ENCODE measurements at regions not wholly inside any gene's neighbourhood (a gene's known extent, or its start where the extent isn't known, plus 50 kb on each side); places are given as distances from the start of the nearest gene placed in this dataset.

- Histone ChIP-seq H3K9ac (ENCODE audit: low read length) (no peak overlapping the region), H3K4me2 (ENCODE audit: low read length) (no peak overlapping the region)
These were observed 174.4 kb upstream of the SMC2 start for GRCh38 chr9:103919605-103920209.

GRCh38 chr9:103928442-103928841 is 165.7 kb upstream of the SMC2 start:
- TF ChIP-seq CTCF (IDR thresholded peaks at IDR 0.05; ENCODE audit: low read depth, low read length) (no peak), EZH2phosphoT487 (IDR thresholded peaks at IDR 0.05; ENCODE audit: low read depth) (no peak)
- no peaks in the 10 kb centered on the region for H3K4me1 ChIP-seq (ENCODE audit: low read length)
- no peak overlapping the region for H3K27ac ChIP-seq (ENCODE audit: low read length)
- H3K36me3 ChIP-seq (replicated peaks; ENCODE audit: low read depth, low read length) = no peaks in the 10 kb centered on the region
- H3K9ac ChIP-seq (ENCODE audit: low read length) = no peak overlapping the region
- H3K9me3 ChIP-seq (ENCODE audit: insufficient read depth, low read length) = no peaks in the 10 kb centered on the region
- no peaks in the 10 kb centered on the region for H4K20me1 ChIP-seq (ENCODE audit: insufficient read depth, low read length)
- no peak overlapping the region for H2AFZ ChIP-seq (ENCODE audit: low read depth, low read length)
- H3K27me3 ChIP-seq (ENCODE audit: low read depth, low read length) = no peaks in the 10 kb centered on the region
- no peaks in the 10 kb centered on the region for H3K79me2 ChIP-seq (ENCODE audit: low read length)
- H3K4me3 ChIP-seq (ENCODE audit: low read length) = no peak overlapping the region
- H3K4me2 ChIP-seq (ENCODE audit: low read length) = no peak overlapping the region

More at GRCh38 chr9:103919605-103920209, 174.4 kb upstream of the SMC2 start:
- TF ChIP-seq CTCF (IDR thresholded peaks at IDR 0.05; ENCODE audit: low read depth, low read length) = no peak
- no peak for TF ChIP-seq EZH2phosphoT487 (IDR thresholded peaks at IDR 0.05; ENCODE audit: low read depth)
- Histone ChIP-seq H3K79me2 (ENCODE audit: low read length) (no peaks in the 10 kb centered on the region), H2AFZ (ENCODE audit: low read depth, low read length) (no peak overlapping the region), H4K20me1 (ENCODE audit: insufficient read depth, low read length) (no peaks in the 10 kb centered on the region), H3K4me3 (ENCODE audit: low read length) (no peak overlapping the region), H3K27ac (ENCODE audit: low read length) (no peak overlapping the region), H3K36me3 (replicated peaks; ENCODE audit: low read depth, low read length) (no peaks in the 10 kb centered on the region), H3K9me3 (ENCODE audit: insufficient read depth, low read length) (no peaks in the 10 kb centered on the region), H3K27me3 (ENCODE audit: low read depth, low read length) (no peaks in the 10 kb centered on the region), H3K4me1 (ENCODE audit: low read length) (no peaks in the 10 kb centered on the region)

GRCh38 chr9:103941104-103941503 is 153.0 kb upstream of the SMC2 start:
- Histone ChIP-seq H3K4me3 (ENCODE audit: low read length) (no peak overlapping the region), H3K79me2 (ENCODE audit: low read length) (no peaks in the 10 kb centered on the region), H3K27me3 (ENCODE audit: low read depth, low read length) (no peaks in the 10 kb centered on the region), H4K20me1 (ENCODE audit: insufficient read depth, low read length) (no peaks in the 10 kb centered on the region), H3K27ac (ENCODE audit: low read length) (no peak overlapping the region), H2AFZ (ENCODE audit: low read depth, low read length) (no peak overlapping the region), H3K4me2 (ENCODE audit: low read length) (no peak overlapping the region), H3K9me3 (ENCODE audit: insufficient read depth, low read length) (no peaks in the 10 kb centered on the region), H3K9ac (ENCODE audit: low read length) (no peak overlapping the region), H3K36me3 (replicated peaks; ENCODE audit: low read depth, low read length) (no peaks in the 10 kb centered on the region), H3K4me1 (ENCODE audit: low read length) (no peaks in the 10 kb centered on the region)
- TF ChIP-seq EZH2phosphoT487 (IDR thresholded peaks at IDR 0.05; ENCODE audit: low read depth) (no peak), CTCF (IDR thresholded peaks at IDR 0.05; ENCODE audit: low read depth, low read length) (no peak)

GRCh38 chr9:103942200-103942599 is 151.9 kb upstream of the SMC2 start:
- H3K27ac ChIP-seq (ENCODE audit: low read length) = no peak overlapping the region
- H3K36me3 ChIP-seq (replicated peaks; ENCODE audit: low read depth, low read length) = no peaks in the 10 kb centered on the region
- no peaks in the 10 kb centered on the region for H3K27me3 ChIP-seq (ENCODE audit: low read depth, low read length)
- no peaks in the 10 kb centered on the region for H4K20me1 ChIP-seq (ENCODE audit: insufficient read depth, low read length)
- no peak overlapping the region for H3K9ac ChIP-seq (ENCODE audit: low read length)
- no peak overlapping the region for H2AFZ ChIP-seq (ENCODE audit: low read depth, low read length)
- TF ChIP-seq EZH2phosphoT487 (IDR thresholded peaks at IDR 0.05; ENCODE audit: low read depth) (no peak), CTCF (IDR thresholded peaks at IDR 0.05; ENCODE audit: low read depth, low read length) (no peak)
- no peaks in the 10 kb centered on the region for H3K4me1 ChIP-seq (ENCODE audit: low read length)
- H3K4me2 ChIP-seq (ENCODE audit: low read length) = no peak overlapping the region
- H3K4me3 ChIP-seq (ENCODE audit: low read length) = no peak overlapping the region
- H3K79me2 ChIP-seq (ENCODE audit: low read length) = no peaks in the 10 kb centered on the region
- H3K9me3 ChIP-seq (ENCODE audit: insufficient read depth, low read length) = no peaks in the 10 kb centered on the region

Measured in OCI-LY3 (cell line).